ENCODE measurements at regions not wholly inside any gene's neighbourhood (a gene's known extent, or its start where the extent isn't known, plus 50 kb on each side); places are given as distances from the start of the nearest gene placed in this dataset.

- intact Hi-C loops (cut with micrococcal nuclease): loop anchor here (2.0 to 10.0 kb wide), 3 partner anchors 159 to 669 kb away; no protein-coding TSS in a partner anchor
- no peaks in the 10 kb centered on the region for H3K9me3 Mint-ChIP-seq
- H3K27ac Mint-ChIP-seq: no peak overlapping the region
- H3K4me1 Mint-ChIP-seq: peaks cover 8% of the 10 kb centered on the region
- H3K36me3 Mint-ChIP-seq (ENCODE audit: low read depth): no peaks in the 10 kb centered on the region
- no peak for DNase-seq
- no peak overlapping the region for H3K4me3 Mint-ChIP-seq
- peaks cover 3% of the 10 kb centered on the region for H3K27me3 Mint-ChIP-seq
These were observed 399.0 kb upstream of the HNRNPA3 start for GRCh38 chr2:176813621-176814049.

GRCh38 chr2:176814274-176814673, 398.3 kb upstream of the HNRNPA3 start:
- Mint-ChIP-seq H3K36me3 (ENCODE audit: low read depth) (no peaks in the 10 kb centered on the region), H3K9me3 (no peaks in the 10 kb centered on the region), H3K4me1 (peaks cover 8% of the 10 kb centered on the region), H3K27me3 (peaks cover 3% of the 10 kb centered on the region), H3K27ac (no peak overlapping the region), H3K4me3 (no peak overlapping the region)
- DNase-seq: no peak
- intact Hi-C loops (cut with micrococcal nuclease): loop anchor here (2.0 to 10.0 kb wide), 3 partner anchors 159 to 669 kb away; no protein-coding TSS in a partner anchor

- intact Hi-C loops (cut with micrococcal nuclease): loop anchor here (2.0 to 10.0 kb wide), 3 partner anchors 160 to 670 kb away; no protein-coding TSS in a partner anchor
These were observed 397.7 kb upstream of the HNRNPA3 start for GRCh38 chr2:176814740-176815367.

GRCh38 chr2:176817061-176817565, 395.5 kb upstream of the HNRNPA3 start:
- intact Hi-C loops (cut with micrococcal nuclease): loop anchor here (10.0 kb wide), 2 partner anchors 162 to 672 kb away; no protein-coding TSS in a partner anchor
- H3K4me3 Mint-ChIP-seq: no peak overlapping the region
- no peak overlapping the region for H3K27ac Mint-ChIP-seq
- peaks cover 4% of the 10 kb centered on the region for H3K27me3 Mint-ChIP-seq
- peaks cover 9% of the 10 kb centered on the region for H3K4me1 Mint-ChIP-seq
- DNase-seq: no peak
- H3K9me3 Mint-ChIP-seq: no peaks in the 10 kb centered on the region
- H3K36me3 Mint-ChIP-seq (ENCODE audit: low read depth): no peaks in the 10 kb centered on the region

More at GRCh38 chr2:176814740-176815367, 397.7 kb upstream of the HNRNPA3 start:
- peaks cover 8% of the 10 kb centered on the region for H3K4me1 Mint-ChIP-seq
- H3K4me3 Mint-ChIP-seq: no peak overlapping the region
- DNase-seq: peak; percentile 61
- peaks cover 3% of the 10 kb centered on the region for H3K27me3 Mint-ChIP-seq
- H3K9me3 Mint-ChIP-seq: no peaks in the 10 kb centered on the region
- H3K27ac Mint-ChIP-seq: no peak overlapping the region
- no peaks in the 10 kb centered on the region for H3K36me3 Mint-ChIP-seq (ENCODE audit: low read depth)

- no peak overlapping the region for H3K27ac Mint-ChIP-seq
- no peaks in the 10 kb centered on the region for H3K36me3 Mint-ChIP-seq (ENCODE audit: low read depth)
- H3K27me3 Mint-ChIP-seq: peaks cover 5% of the 10 kb centered on the region
- H3K9me3 Mint-ChIP-seq: no peaks in the 10 kb centered on the region
- peaks cover 10% of the 10 kb centered on the region for H3K4me1 Mint-ChIP-seq
- no peak overlapping the region for H3K4me3 Mint-ChIP-seq
- intact Hi-C loops (cut with micrococcal nuclease): loop anchor here (10.0 kb wide), 2 partner anchors 163 to 673 kb away; no protein-coding TSS in a partner anchor
- no peak for DNase-seq
These were observed 394.5 kb upstream of the HNRNPA3 start for GRCh38 chr2:176818076-176818475.

GRCh38 chr2:176818617-176819016, 394.0 kb upstream of the HNRNPA3 start:
- Mint-ChIP-seq H3K4me1 (peaks cover 10% of the 10 kb centered on the region), H3K27me3 (peaks cover 5% of the 10 kb centered on the region), H3K9me3 (no peaks in the 10 kb centered on the region)

GRCh38 chr2:176819306-176819705, 393.3 kb upstream of the HNRNPA3 start:
- Mint-ChIP-seq H3K4me3 (no peak overlapping the region), H3K27ac (no peak overlapping the region), H3K27me3 (peaks cover 5% of the 10 kb centered on the region), H3K36me3 (ENCODE audit: low read depth) (no peaks in the 10 kb centered on the region), H3K9me3 (peaks cover 2% of the 10 kb centered on the region), H3K4me1 (peaks cover 10% of the 10 kb centered on the region)
- intact Hi-C loops (cut with micrococcal nuclease): loop anchor here (10.0 kb wide), 2 partner anchors 165 to 675 kb away; no protein-coding TSS in a partner anchor
- no peak for DNase-seq

More at GRCh38 chr2:176818617-176819016, 394.0 kb upstream of the HNRNPA3 start:
- no peaks in the 10 kb centered on the region for H3K36me3 Mint-ChIP-seq (ENCODE audit: low read depth)
- DNase-seq: no peak
- no peak overlapping the region for H3K27ac Mint-ChIP-seq
- no peak overlapping the region for H3K4me3 Mint-ChIP-seq
- intact Hi-C loops (cut with micrococcal nuclease): loop anchor here (10.0 kb wide), 2 partner anchors 164 to 674 kb away; no protein-coding TSS in a partner anchor

- Mint-ChIP-seq H3K9me3 (peaks cover 5% of the 10 kb centered on the region), H3K4me3 (no peak overlapping the region), H3K27me3 (peaks cover 3% of the 10 kb centered on the region), H3K27ac (no peak overlapping the region), H3K36me3 (ENCODE audit: low read depth) (no peaks in the 10 kb centered on the region), H3K4me1 (peaks cover 8% of the 10 kb centered on the region)
- intact Hi-C loops (cut with micrococcal nuclease): no loop called here
- no peak for DNase-seq
These were observed 392.1 kb upstream of the HNRNPA3 start for GRCh38 chr2:176820371-176820932.

GRCh38 chr2:176821350-176821749, 391.2 kb upstream of the HNRNPA3 start:
- Mint-ChIP-seq H3K27me3 (peaks cover 3% of the 10 kb centered on the region), H3K4me1 (peaks cover 7% of the 10 kb centered on the region), H3K36me3 (ENCODE audit: low read depth) (no peaks in the 10 kb centered on the region), H3K4me3 (no peak overlapping the region), H3K9me3 (peaks cover 5% of the 10 kb centered on the region), H3K27ac (no peak overlapping the region)
- DNase-seq: no peak
- intact Hi-C loops (cut with micrococcal nuclease): no loop called here

- intact Hi-C loops (cut with micrococcal nuclease): no loop called here
- H3K4me1 Mint-ChIP-seq: peaks cover 14% of the 10 kb centered on the region
- no peaks in the 10 kb centered on the region for H3K36me3 Mint-ChIP-seq (ENCODE audit: low read depth)
- DNase-seq: no peak
- no peak overlapping the region for H3K4me3 Mint-ChIP-seq
- H3K27ac Mint-ChIP-seq: no peak overlapping the region
- peaks cover 3% of the 10 kb centered on the region for H3K27me3 Mint-ChIP-seq
- H3K9me3 Mint-ChIP-seq: peaks cover 5% of the 10 kb centered on the region
These were observed 390.5 kb upstream of the HNRNPA3 start for GRCh38 chr2:176822060-176822459.

GRCh38 chr2:176826356-176826755, 386.2 kb upstream of the HNRNPA3 start:
- H3K9me3 Mint-ChIP-seq: peaks cover 5% of the 10 kb centered on the region
- peak overlapping the region; percentile 71 for H3K27ac Mint-ChIP-seq
- peak overlapping the region; percentile 16 for H3K4me3 Mint-ChIP-seq
- peaks cover 7% of the 10 kb centered on the region for H3K27me3 Mint-ChIP-seq
- peaks cover 20% of the 10 kb centered on the region for H3K4me1 Mint-ChIP-seq
- no peaks in the 10 kb centered on the region for H3K36me3 Mint-ChIP-seq (ENCODE audit: low read depth)
- peak; percentile 72 for DNase-seq
- intact Hi-C loops (cut with micrococcal nuclease): loop anchor here (1.0 to 2.0 kb wide), 3 partner anchors 28 to 170 kb away; no protein-coding TSS in a partner anchor

- DNase-seq: no peak
- Mint-ChIP-seq H3K27me3 (peaks cover 8% of the 10 kb centered on the region), H3K9me3 (peaks cover 5% of the 10 kb centered on the region), H3K4me3 (peak overlapping the region; percentile 16), H3K36me3 (ENCODE audit: low read depth) (no peaks in the 10 kb centered on the region), H3K4me1 (peaks cover 19% of the 10 kb centered on the region), H3K27ac (peak overlapping the region; percentile 71)
- intact Hi-C loops (cut with micrococcal nuclease): loop anchor here (1.0 to 2.0 kb wide), 3 partner anchors 28 to 170 kb away; no protein-coding TSS in a partner anchor
These were observed 385.5 kb upstream of the HNRNPA3 start for GRCh38 chr2:176826984-176827668.

GRCh38 chr2:176830362-176830761, 382.2 kb upstream of the HNRNPA3 start:
- peaks cover 17% of the 10 kb centered on the region for H3K27me3 Mint-ChIP-seq
- H3K27ac Mint-ChIP-seq: no peak overlapping the region
- no peak overlapping the region for H3K4me3 Mint-ChIP-seq
- no peak for DNase-seq
- no peaks in the 10 kb centered on the region for H3K9me3 Mint-ChIP-seq
- H3K4me1 Mint-ChIP-seq: peaks cover 18% of the 10 kb centered on the region
- no peaks in the 10 kb centered on the region for H3K36me3 Mint-ChIP-seq (ENCODE audit: low read depth)
- intact Hi-C loops (cut with micrococcal nuclease): no loop called here

Measured in activated CD4-positive, alpha-beta T cell treated with anti-CD3 and anti-CD28 coated beads, Interleukin-2, amount 10 ng/mL, durations not matched to agents 24 days and 14 days (primary cell).